Neural cell (in vitro differentiated cells): ENCODE measurements at regions not wholly inside any gene's neighbourhood (a gene's known extent, or its start where the extent isn't known, plus 50 kb on each side); places are given as distances from the start of the nearest gene placed in this dataset.

Experiments used
- H2AFZ ChIP-seq: fragments of 200-600, 300-800 bp; sonication (generic), shearing (Covaris generic); 2 replicates; pipeline ENCODE4 v1.6.0; 2014; ENCODE audit warnings: low read depth, mild to moderate bottlenecking, antibody characterized with exemption, low read length, moderate library complexity
- H3F3A ChIP-seq: fragments of 200-600 bp; shearing (Covaris generic); 2 replicates; pipeline ENCODE4 v1.6.1; 2016; ENCODE audit warnings: mild to moderate bottlenecking, moderate library complexity, mixed read lengths, antibody characterized with exemption, low read length; ENCODE audit not compliant: insufficient read depth, poor library complexity, severe bottlenecking
- H3K27ac ChIP-seq: fragments of 200-600, 300-800 bp; sonication (generic), shearing (Covaris generic); 2 replicates; pipeline ENCODE4 v1.5.1; 2014; ENCODE audit warnings: mild to moderate bottlenecking, low read length, moderate library complexity
- H3K27me3 ChIP-seq: fragments of 300-800, 200-600 bp; sonication (generic), shearing (Covaris generic); 2 replicates; pipeline ENCODE4 v1.6.0; 2014; ENCODE audit warnings: mild to moderate bottlenecking, low read depth, low read length, moderate library complexity; ENCODE audit not compliant: insufficient read depth
- H3K36me3 ChIP-seq: fragments of 300-800, 200-600 bp; sonication (generic), shearing (Covaris generic); 2 replicates; pipeline ENCODE4 v1.5.1; 2014; ENCODE audit warnings: mild to moderate bottlenecking, antibody characterized with exemption, low read length, moderate library complexity; ENCODE audit not compliant: insufficient read depth
- H3K4me2 ChIP-seq: fragments of 300-800, 200-600 bp; sonication (generic), shearing (Covaris generic); 2 replicates; pipeline ENCODE4 v1.6.0; 2014; ENCODE audit warnings: mild to moderate bottlenecking, low read length
- H3K4me3 ChIP-seq: fragments of 300-800, 200-600 bp; sonication (generic), shearing (Covaris generic); 2 replicates; pipeline ENCODE4 v1.5.1; 2014; ENCODE audit warnings: mild to moderate bottlenecking, low read length, moderate library complexity
- H3K79me2 ChIP-seq: fragments of 200-600 bp; shearing (Covaris generic); replicated peaks from 2 replicates; pipeline ENCODE4 v1.6.0; 2014; ENCODE audit warnings: mild to moderate bottlenecking, low read length, moderate library complexity; ENCODE audit not compliant: insufficient read depth
- H3K9ac ChIP-seq: fragments of 300-800, 200-600 bp; sonication (generic), shearing (Covaris generic); 2 replicates; pipeline ENCODE4 v1.6.1; 2016; ENCODE audit warnings: mild to moderate bottlenecking, low read length, mixed read lengths
- H3K9me2 ChIP-seq: fragments of 200-600 bp; shearing (Covaris generic); 2 replicates; pipeline ENCODE4 v1.6.1; 2016; ENCODE audit warnings: mild to moderate bottlenecking, low read length, mixed read lengths; ENCODE audit not compliant: insufficient read depth
- H3K9me3 ChIP-seq: fragments of 200-600, 300-800 bp; sonication (generic), shearing (Covaris generic); 2 replicates; pipeline ENCODE4 v1.6.1; 2016; ENCODE audit warnings: mild to moderate bottlenecking, mixed run types, low read length, moderate library complexity, mixed read lengths
- H4K20me1 ChIP-seq: fragments of 200-600 bp; shearing (Covaris generic); 2 replicates; pipeline ENCODE4 v1.6.1; 2016; ENCODE audit warnings: mild to moderate bottlenecking, mixed run types; ENCODE audit not compliant: insufficient read depth
- EP300 ChIP-seq: fragments of 450-650 bp; conservative IDR thresholded peaks from 2 replicates; pipeline ENCODE4 v1.6.1; 2014; ENCODE audit warnings: antibody characterized with exemption, mild to moderate bottlenecking, moderate library complexity; ENCODE audit not compliant: poor library complexity, severe bottlenecking
- EZH2 ChIP-seq: fragments of 200-600, 300-800 bp; shearing (Covaris generic), sonication (generic); IDR thresholded peaks from 2 replicates; pipeline ENCODE4 v1.6.1; 2014; ENCODE audit warnings: antibody characterized with exemption, low read length, borderline replicate concordance, mild to moderate bottlenecking; ENCODE audit not compliant: insufficient read depth, poor library complexity, severe bottlenecking
- MXI1 ChIP-seq: fragments of 450-650 bp; conservative IDR thresholded peaks from 2 replicates; pipeline ENCODE4 v1.6.1; 2014; ENCODE audit warnings: antibody characterized with exemption, mild to moderate bottlenecking; ENCODE audit not compliant: poor library complexity, severe bottlenecking
- POLR2AphosphoS5 ChIP-seq: IDR thresholded peaks from 2 replicates; pipeline ENCODE4 v1.6.1; 2012
- RAD21 ChIP-seq: fragments of 450-650 bp; conservative IDR thresholded peaks from 2 replicates; pipeline ENCODE4 v1.6.1; 2014; ENCODE audit warnings: antibody characterized with exemption, mild to moderate bottlenecking, moderate library complexity
- SMC3 ChIP-seq: fragments of 450-650 bp; conservative IDR thresholded peaks from 2 replicates; pipeline ENCODE4 v1.6.1; 2014; ENCODE audit warnings: antibody characterized with exemption, mild to moderate bottlenecking, moderate library complexity; ENCODE audit not compliant: poor library complexity
- TAF1 ChIP-seq: IDR thresholded peaks from 2 replicates; pipeline ENCODE4 v1.6.1; 2012; ENCODE audit warnings: low read depth
- TF ChIP-seq, protein P1 (sequence below): IDR thresholded peaks from 2 replicates; pipeline ENCODE4 v1.6.1; 2012; ENCODE audit warnings: borderline replicate concordance
- TF ChIP-seq, protein P2 (sequence below): fragments of 450-650 bp; IDR thresholded peaks from 2 replicates; pipeline ENCODE4 v1.5.1; 2014; ENCODE audit warnings: antibody characterized with exemption, mild to moderate bottlenecking, moderate library complexity; ENCODE audit not compliant: poor library complexity, severe bottlenecking

DNA sequence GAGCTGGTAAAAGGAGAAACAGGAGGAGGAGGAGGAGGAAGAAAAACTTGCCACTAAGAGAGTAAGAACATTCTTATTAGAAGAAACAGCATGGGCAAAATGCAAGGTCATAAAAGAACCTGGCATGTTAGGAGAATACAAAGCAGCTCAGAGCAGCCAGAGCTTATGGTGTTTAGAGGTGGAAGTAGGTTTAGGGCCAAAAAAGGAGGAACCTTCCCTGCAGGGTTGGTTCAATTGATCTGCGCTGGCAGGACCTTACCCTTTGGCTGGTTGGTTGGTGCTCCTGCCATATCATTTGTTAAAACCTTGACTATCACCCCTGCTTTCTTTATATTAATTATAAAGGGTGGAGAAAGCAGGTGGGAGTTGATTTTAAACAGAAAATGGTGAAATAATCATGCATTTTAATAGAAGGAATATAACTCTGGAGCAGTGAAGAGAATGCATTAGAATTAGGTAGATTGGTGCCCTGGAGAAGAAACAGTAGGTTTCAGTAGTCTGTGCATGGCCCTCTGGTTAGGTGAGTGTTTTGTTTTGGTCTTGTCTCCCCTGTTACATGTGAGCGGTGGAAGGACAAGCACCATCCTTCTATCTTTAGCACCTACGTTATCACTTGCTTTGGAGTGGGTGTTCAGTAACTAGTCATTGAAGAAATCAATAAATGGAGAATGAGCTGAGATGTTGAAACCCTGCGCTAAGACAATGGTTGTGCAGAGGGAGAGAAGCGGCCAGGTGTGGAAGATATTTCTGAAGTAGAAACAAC lies 110.4 kb upstream of the NGF start:
- Histone ChIP-seq H3K9me3 (no peaks in the 10 kb centered on the region), H3F3A (no peaks in the 10 kb centered on the region), H3K4me3 (no peak overlapping the region), H3K27ac (no peak overlapping the region), H3K9me2 (no peaks in the 10 kb centered on the region), H3K36me3 (no peaks in the 10 kb centered on the region), H3K79me2 (no peaks in the 10 kb centered on the region), H3K4me2 (no peak overlapping the region), H3K9ac (no peak overlapping the region), H4K20me1 (no peaks in the 10 kb centered on the region), H2AFZ (no peak overlapping the region), H3K27me3 (no peaks in the 10 kb centered on the region)
- no peak for TF ChIP-seq SMC3
- no peak for TF ChIP-seq POLR2AphosphoS5
- TF ChIP-seq RAD21 = no peak
- TF ChIP-seq, protein P1, sequence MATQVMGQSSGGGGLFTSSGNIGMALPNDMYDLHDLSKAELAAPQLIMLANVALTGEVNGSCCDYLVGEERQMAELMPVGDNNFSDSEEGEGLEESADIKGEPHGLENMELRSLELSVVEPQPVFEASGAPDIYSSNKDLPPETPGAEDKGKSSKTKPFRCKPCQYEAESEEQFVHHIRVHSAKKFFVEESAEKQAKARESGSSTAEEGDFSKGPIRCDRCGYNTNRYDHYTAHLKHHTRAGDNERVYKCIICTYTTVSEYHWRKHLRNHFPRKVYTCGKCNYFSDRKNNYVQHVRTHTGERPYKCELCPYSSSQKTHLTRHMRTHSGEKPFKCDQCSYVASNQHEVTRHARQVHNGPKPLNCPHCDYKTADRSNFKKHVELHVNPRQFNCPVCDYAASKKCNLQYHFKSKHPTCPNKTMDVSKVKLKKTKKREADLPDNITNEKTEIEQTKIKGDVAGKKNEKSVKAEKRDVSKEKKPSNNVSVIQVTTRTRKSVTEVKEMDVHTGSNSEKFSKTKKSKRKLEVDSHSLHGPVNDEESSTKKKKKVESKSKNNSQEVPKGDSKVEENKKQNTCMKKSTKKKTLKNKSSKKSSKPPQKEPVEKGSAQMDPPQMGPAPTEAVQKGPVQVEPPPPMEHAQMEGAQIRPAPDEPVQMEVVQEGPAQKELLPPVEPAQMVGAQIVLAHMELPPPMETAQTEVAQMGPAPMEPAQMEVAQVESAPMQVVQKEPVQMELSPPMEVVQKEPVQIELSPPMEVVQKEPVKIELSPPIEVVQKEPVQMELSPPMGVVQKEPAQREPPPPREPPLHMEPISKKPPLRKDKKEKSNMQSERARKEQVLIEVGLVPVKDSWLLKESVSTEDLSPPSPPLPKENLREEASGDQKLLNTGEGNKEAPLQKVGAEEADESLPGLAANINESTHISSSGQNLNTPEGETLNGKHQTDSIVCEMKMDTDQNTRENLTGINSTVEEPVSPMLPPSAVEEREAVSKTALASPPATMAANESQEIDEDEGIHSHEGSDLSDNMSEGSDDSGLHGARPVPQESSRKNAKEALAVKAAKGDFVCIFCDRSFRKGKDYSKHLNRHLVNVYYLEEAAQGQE = no peak
- TF ChIP-seq EP300 = no peak
- no peak for TF ChIP-seq TAF1
- TF ChIP-seq, protein P2, sequence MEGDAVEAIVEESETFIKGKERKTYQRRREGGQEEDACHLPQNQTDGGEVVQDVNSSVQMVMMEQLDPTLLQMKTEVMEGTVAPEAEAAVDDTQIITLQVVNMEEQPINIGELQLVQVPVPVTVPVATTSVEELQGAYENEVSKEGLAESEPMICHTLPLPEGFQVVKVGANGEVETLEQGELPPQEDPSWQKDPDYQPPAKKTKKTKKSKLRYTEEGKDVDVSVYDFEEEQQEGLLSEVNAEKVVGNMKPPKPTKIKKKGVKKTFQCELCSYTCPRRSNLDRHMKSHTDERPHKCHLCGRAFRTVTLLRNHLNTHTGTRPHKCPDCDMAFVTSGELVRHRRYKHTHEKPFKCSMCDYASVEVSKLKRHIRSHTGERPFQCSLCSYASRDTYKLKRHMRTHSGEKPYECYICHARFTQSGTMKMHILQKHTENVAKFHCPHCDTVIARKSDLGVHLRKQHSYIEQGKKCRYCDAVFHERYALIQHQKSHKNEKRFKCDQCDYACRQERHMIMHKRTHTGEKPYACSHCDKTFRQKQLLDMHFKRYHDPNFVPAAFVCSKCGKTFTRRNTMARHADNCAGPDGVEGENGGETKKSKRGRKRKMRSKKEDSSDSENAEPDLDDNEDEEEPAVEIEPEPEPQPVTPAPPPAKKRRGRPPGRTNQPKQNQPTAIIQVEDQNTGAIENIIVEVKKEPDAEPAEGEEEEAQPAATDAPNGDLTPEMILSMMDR = no peak
- no peak for TF ChIP-seq EZH2
- TF ChIP-seq MXI1 = no peak

DNA sequence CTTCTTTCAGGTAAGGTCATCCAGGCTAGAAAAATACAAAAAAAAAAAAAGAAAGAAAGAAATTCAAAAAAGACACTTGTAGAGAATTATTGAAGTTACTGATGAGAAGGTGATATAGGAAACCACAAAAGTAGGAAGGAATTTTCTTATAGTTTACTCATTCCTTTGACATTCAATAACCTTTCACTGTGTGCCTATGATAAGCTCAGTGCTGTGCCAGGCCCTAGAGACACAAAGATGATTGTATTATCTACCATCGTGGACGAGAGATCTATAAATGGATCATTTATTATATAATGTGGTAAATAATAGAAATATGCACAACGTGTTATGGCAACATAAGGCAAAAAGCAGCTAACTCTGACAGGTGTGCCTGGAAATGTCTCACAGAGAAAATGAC lies 109.6 kb upstream of the NGF start:
- TF ChIP-seq MXI1 (no peak), RAD21 (no peak), TAF1 (no peak), SMC3 (no peak), EZH2 (no peak), EP300 (no peak), POLR2AphosphoS5 (no peak)
- TF ChIP-seq, protein P2 = no peak
- TF ChIP-seq, protein P1 = no peak
- H3K79me2 ChIP-seq = no peaks in the 10 kb centered on the region

More for the DNA sequence above, 109.6 kb upstream of the NGF start:
- H3K4me3 ChIP-seq = no peak overlapping the region
- no peak overlapping the region for H3K9ac ChIP-seq
- no peaks in the 10 kb centered on the region for H3K36me3 ChIP-seq
- H3K9me3 ChIP-seq = no peaks in the 10 kb centered on the region
- H2AFZ ChIP-seq = no peak overlapping the region
- no peaks in the 10 kb centered on the region for H4K20me1 ChIP-seq
- no peaks in the 10 kb centered on the region for H3K27me3 ChIP-seq
- no peaks in the 10 kb centered on the region for H3F3A ChIP-seq
- H3K27ac ChIP-seq = no peak overlapping the region
- no peaks in the 10 kb centered on the region for H3K9me2 ChIP-seq
- H3K4me2 ChIP-seq = no peak overlapping the region
